ENCODE measurements at regions not wholly inside any gene's neighbourhood (a gene's known extent, or its start where the extent isn't known, plus 50 kb on each side); places are given as distances from the start of the nearest gene placed in this dataset.

DNA sequence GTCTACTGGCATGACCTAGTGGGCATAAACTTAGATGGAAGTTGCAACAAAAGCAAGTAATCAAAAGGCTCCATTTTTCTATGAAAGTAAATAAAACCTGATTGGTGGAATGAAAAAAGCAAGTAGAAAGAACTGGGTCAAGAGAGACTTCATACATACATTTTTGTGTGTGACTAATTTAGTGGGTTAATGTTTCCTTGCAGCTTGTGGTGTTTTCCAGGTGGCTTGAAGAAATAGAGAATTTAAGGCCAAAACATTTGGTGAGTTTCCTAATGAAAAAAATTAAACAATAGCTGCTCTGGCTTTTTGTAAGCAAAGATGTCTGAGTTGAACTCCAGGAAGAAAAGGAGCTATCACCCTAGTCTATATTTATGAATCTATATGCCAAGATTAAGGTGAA is 71.0 kb downstream of the ZC3H11B start:
- Histone ChIP-seq H3K27me3 (no peaks in the 10 kb centered on the region), H3K9me3 (no peaks in the 10 kb centered on the region), H3K36me3 (no peaks in the 10 kb centered on the region), H3K4me3 (ENCODE audit: low read depth in 1 of 2, low read length in 1 of 2) (no peak overlapping the region), H3K27ac (no peak overlapping the region), H3K4me1 (ENCODE audit: control insufficient read depth in 1 of 2, insufficient read depth in 1 of 2, low read depth in 1 of 2, low read length in 1 of 2) (no peaks in the 10 kb centered on the region)
- TF ChIP-seq, protein P1, sequence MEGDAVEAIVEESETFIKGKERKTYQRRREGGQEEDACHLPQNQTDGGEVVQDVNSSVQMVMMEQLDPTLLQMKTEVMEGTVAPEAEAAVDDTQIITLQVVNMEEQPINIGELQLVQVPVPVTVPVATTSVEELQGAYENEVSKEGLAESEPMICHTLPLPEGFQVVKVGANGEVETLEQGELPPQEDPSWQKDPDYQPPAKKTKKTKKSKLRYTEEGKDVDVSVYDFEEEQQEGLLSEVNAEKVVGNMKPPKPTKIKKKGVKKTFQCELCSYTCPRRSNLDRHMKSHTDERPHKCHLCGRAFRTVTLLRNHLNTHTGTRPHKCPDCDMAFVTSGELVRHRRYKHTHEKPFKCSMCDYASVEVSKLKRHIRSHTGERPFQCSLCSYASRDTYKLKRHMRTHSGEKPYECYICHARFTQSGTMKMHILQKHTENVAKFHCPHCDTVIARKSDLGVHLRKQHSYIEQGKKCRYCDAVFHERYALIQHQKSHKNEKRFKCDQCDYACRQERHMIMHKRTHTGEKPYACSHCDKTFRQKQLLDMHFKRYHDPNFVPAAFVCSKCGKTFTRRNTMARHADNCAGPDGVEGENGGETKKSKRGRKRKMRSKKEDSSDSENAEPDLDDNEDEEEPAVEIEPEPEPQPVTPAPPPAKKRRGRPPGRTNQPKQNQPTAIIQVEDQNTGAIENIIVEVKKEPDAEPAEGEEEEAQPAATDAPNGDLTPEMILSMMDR (IDR thresholded peaks at IDR 0.05) = no peak

DNA sequence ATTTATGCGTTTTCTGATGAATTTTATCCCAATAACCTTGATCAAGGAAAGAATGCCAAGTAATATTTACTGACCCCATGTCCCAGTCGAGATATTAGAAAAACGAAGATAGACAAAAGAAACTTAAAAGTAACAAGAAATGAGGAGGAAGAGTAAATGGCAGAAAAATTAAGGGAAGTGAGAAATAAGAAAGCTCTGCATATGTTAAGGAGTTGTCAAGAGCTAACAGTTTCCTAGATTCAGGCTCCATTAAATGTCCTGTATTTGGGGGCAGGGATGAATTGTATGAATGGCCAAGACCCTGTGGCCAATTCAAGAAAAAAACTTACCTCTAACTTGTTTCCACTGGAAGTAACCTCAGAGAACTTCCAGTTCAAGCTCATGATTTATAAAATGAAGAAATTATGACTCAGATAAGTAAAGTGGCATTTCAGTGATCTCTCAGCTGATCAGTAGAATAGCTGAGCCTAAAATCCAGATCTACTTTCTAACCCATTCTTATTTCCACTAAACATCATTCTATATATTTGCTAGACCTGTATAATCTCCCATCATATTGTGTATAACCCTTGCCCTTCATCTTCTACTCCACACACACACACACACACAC is 73.2 kb downstream of the ZC3H11B start:
- no peaks in the 10 kb centered on the region for H3K9me3 ChIP-seq
- H3K4me1 ChIP-seq (ENCODE audit: control insufficient read depth in 1 of 2, insufficient read depth in 1 of 2, low read depth in 1 of 2, low read length in 1 of 2) = no peaks in the 10 kb centered on the region
- H3K27ac ChIP-seq = no peak overlapping the region
- no peak overlapping the region for H3K4me3 ChIP-seq (ENCODE audit: low read depth in 1 of 2, low read length in 1 of 2)
- H3K36me3 ChIP-seq = no peaks in the 10 kb centered on the region
- TF ChIP-seq, protein P1 (IDR thresholded peaks at IDR 0.05) = no peak
- no peaks in the 10 kb centered on the region for H3K27me3 ChIP-seq

- no peak overlapping the region for H3K27ac ChIP-seq
- no peaks in the 10 kb centered on the region for H3K9me3 ChIP-seq
- TF ChIP-seq, protein P1 (IDR thresholded peaks at IDR 0.05) = no peak
- no peak overlapping the region for H3K4me3 ChIP-seq (ENCODE audit: low read depth in 1 of 2, low read length in 1 of 2)
- H3K36me3 ChIP-seq = no peaks in the 10 kb centered on the region
- no peaks in the 10 kb centered on the region for H3K27me3 ChIP-seq
- no peaks in the 10 kb centered on the region for H3K4me1 ChIP-seq (ENCODE audit: control insufficient read depth in 1 of 2, insufficient read depth in 1 of 2, low read depth in 1 of 2, low read length in 1 of 2)
These were observed 74.0 kb downstream of the ZC3H11B start for GRCh38 chr1:219538886-219539285.

GRCh38 chr1:219537223-219537631 is 75.7 kb downstream of the ZC3H11B start:
- TF ChIP-seq, protein P1 (IDR thresholded peaks at IDR 0.05) = no peak
- Histone ChIP-seq H3K4me3 (ENCODE audit: low read depth in 1 of 2, low read length in 1 of 2) (no peak overlapping the region), H3K36me3 (no peaks in the 10 kb centered on the region), H3K27me3 (no peaks in the 10 kb centered on the region), H3K4me1 (ENCODE audit: control insufficient read depth in 1 of 2, insufficient read depth in 1 of 2, low read depth in 1 of 2, low read length in 1 of 2) (no peaks in the 10 kb centered on the region), H3K9me3 (no peaks in the 10 kb centered on the region), H3K27ac (no peak overlapping the region)

DNA sequence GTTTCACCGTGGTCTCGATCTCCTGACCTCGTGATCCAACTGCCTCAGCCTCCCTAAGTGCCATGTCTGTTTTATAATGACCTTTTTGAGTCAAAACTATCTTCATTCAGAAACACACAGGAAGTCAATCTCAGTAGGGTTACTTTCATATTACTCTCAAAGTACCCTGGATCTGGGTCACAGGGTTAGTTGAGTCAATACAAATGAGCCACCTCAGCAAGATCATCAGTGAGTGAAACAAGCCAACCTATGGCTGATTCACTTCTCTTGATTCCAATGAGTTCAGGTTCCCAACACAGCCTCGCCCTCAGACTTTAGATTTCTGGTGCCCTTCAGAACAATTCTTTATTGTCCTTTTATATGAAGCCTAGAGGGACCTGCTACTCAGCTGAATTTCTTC is 76.9 kb downstream of the ZC3H11B start:
- no peaks in the 10 kb centered on the region for H3K36me3 ChIP-seq
- H3K9me3 ChIP-seq = no peaks in the 10 kb centered on the region
- TF ChIP-seq, protein P1 (IDR thresholded peaks at IDR 0.05) = no peak
- H3K4me3 ChIP-seq (ENCODE audit: low read depth in 1 of 2, low read length in 1 of 2) = no peak overlapping the region
- H3K27me3 ChIP-seq = no peaks in the 10 kb centered on the region
- no peaks in the 10 kb centered on the region for H3K4me1 ChIP-seq (ENCODE audit: control insufficient read depth in 1 of 2, insufficient read depth in 1 of 2, low read depth in 1 of 2, low read length in 1 of 2)
- no peak overlapping the region for H3K27ac ChIP-seq

DNA sequence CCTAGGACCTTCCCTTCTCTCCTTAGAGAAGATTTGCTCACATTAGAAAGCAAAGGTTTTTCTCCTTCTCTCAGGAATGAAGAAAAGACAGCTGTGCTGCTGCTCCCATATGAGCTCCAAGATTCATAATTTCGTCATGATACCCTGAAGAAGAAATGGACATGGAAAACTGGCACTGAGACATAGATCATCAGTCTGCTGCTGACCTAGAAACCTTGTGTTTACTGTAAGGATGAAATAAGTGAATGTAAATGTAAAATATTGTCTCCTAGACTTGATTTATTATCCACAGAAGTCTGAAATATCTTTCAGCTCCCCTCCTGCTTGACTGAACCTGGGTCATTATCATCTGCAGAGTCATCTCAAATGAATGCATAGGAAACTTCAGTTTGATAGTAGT is 77.9 kb downstream of the ZC3H11B start:
- H3K4me3 ChIP-seq (ENCODE audit: low read depth in 1 of 2, low read length in 1 of 2) = no peak overlapping the region
- TF ChIP-seq, protein P1 (IDR thresholded peaks at IDR 0.05) = no peak
- H3K27me3 ChIP-seq = no peaks in the 10 kb centered on the region
- H3K4me1 ChIP-seq (ENCODE audit: control insufficient read depth in 1 of 2, insufficient read depth in 1 of 2, low read depth in 1 of 2, low read length in 1 of 2) = no peaks in the 10 kb centered on the region
- H3K36me3 ChIP-seq = no peaks in the 10 kb centered on the region
- H3K9me3 ChIP-seq = no peaks in the 10 kb centered on the region
- H3K27ac ChIP-seq = no peak overlapping the region

All from neutrophil (primary cell).